CD14-positive monocyte (primary cell): ENCODE measurements at regions not wholly inside any gene's neighbourhood (a gene's known extent, or its start where the extent isn't known, plus 50 kb on each side); places are given as distances from the start of the nearest gene placed in this dataset.

Experiments
- DNase-seq, 3 donors: peaks; one replicate each; pipeline ENCODE4 v3.0.0-alpha.2; 2011 to 2022
- H2AFZ ChIP-seq: 2 replicates; pipeline ENCODE4 v1.6.0; 2012; ENCODE audit warnings: mild to moderate bottlenecking, low read depth, low read length, inconsistent platforms; ENCODE audit not compliant: insufficient read depth, poor library complexity, severe bottlenecking
- H3K27ac ChIP-seq, 2 donors: 1 replicate in 1 of 2; 2 replicates in 1 of 2; pipeline ENCODE4 v1.5.1; 2012 to 2013; ENCODE audit warnings: low read length in 2 of 2, control low read depth in 1 of 2, inconsistent platforms in 1 of 2, low read depth in 1 of 2, mild to moderate bottlenecking in 1 of 2
- H3K27me3 ChIP-seq, 2 donors: one replicate each; pipeline versions ENCODE4 v1.6.0 to v1.6.1; 2011 to 2013; ENCODE audit warnings: low read length in 2 of 2; ENCODE audit not compliant: control insufficient read depth in 2 of 2, insufficient read depth in 2 of 2
- H3K36me3 ChIP-seq, 2 donors: replicated peaks in 1 of 2; 1 replicate in 1 of 2; 2 replicates in 1 of 2; pipeline versions ENCODE4 v1.5.1 to v1.6.1; 2012 to 2013; ENCODE audit warnings: low read length in 2 of 2, control low read depth in 1 of 2, inconsistent platforms in 1 of 2, mild to moderate bottlenecking in 1 of 2; ENCODE audit not compliant: insufficient read depth in 2 of 2, control insufficient read depth in 1 of 2
- H3K4me1 ChIP-seq, 2 donors: 1 replicate in 1 of 2; 2 replicates in 1 of 2; pipeline versions ENCODE4 v1.5.1 to v1.6.1; 2012 to 2013; ENCODE audit warnings: low read length in 2 of 2, control low read depth in 1 of 2, inconsistent platforms in 1 of 2, mild to moderate bottlenecking in 1 of 2, moderate library complexity in 1 of 2; ENCODE audit not compliant: insufficient read depth in 2 of 2, control insufficient read depth in 1 of 2
- H3K4me2 ChIP-seq: replicated peaks from 2 replicates; pipeline ENCODE3; 2012; ENCODE audit warnings: low read length, moderate library complexity, mild to moderate bottlenecking; ENCODE audit not compliant: poor library complexity, severe bottlenecking; ENCODE audit errors: extremely low read depth
- H3K4me3 ChIP-seq, 3 experiments: fragments of 200-600 bp in 1 of 3; sonication (generic) in 1 of 3; replicated peaks in 1 of 3; 1 replicate in 2 of 3; 2 replicates in 1 of 3; pipeline ENCODE4 v1.5.1; 2011 to 2013; ENCODE audit warnings: low read length in 3 of 3, mild to moderate bottlenecking in 3 of 3, control low read depth in 2 of 3, low read depth in 2 of 3, inconsistent platforms in 1 of 3, moderate library complexity in 1 of 3
- H3K79me2 ChIP-seq: 2 replicates; pipeline ENCODE4 v1.6.0; 2012; ENCODE audit warnings: mild to moderate bottlenecking, control low read depth, inconsistent platforms, low read length, moderate library complexity; ENCODE audit not compliant: insufficient read depth
- H3K9ac ChIP-seq: 2 replicates; pipeline ENCODE4 v1.6.0; 2017; ENCODE audit warnings: low read length, mild to moderate bottlenecking; ENCODE audit not compliant: insufficient read depth, poor library complexity, severe bottlenecking
- H3K9me3 ChIP-seq, 2 donors: replicated peaks in 1 of 2; 1 replicate in 1 of 2; 2 replicates in 1 of 2; pipeline versions ENCODE4 v1.5.1 to v1.6.1; 2012 to 2013; ENCODE audit warnings: low read length in 2 of 2, control low read depth in 1 of 2; ENCODE audit not compliant: control insufficient read depth in 1 of 2, insufficient read depth in 1 of 2
- H4K20me1 ChIP-seq: 2 replicates; pipeline ENCODE4 v1.6.0; 2012; ENCODE audit warnings: mild to moderate bottlenecking, low read length, control low read depth, moderate library complexity; ENCODE audit not compliant: insufficient read depth
- H3K27ac Mint-ChIP-seq, 7 donors: one replicate each; pipeline ENCODE4 v1.8.0; 2020; ENCODE audit warnings: mild to moderate bottlenecking in 7 of 7, mixed read lengths in 7 of 7, moderate library complexity in 6 of 7, inconsistent platforms in 2 of 7
- H3K27me3 Mint-ChIP-seq, 3 donors: one replicate each; pipeline ENCODE4 v1.8.0; 2021 to 2022; ENCODE audit warnings: low read depth in 3 of 3, mild to moderate bottlenecking in 3 of 3, mixed read lengths in 3 of 3, moderate library complexity in 3 of 3, inconsistent platforms in 1 of 3
- H3K36me3 Mint-ChIP-seq, 2 donors: one replicate each; pipeline ENCODE4 v1.8.0; 2020; ENCODE audit warnings: mixed read lengths in 2 of 2, inconsistent platforms in 1 of 2, mild to moderate bottlenecking in 1 of 2
- H3K4me1 Mint-ChIP-seq: one replicate; pipeline ENCODE4 v1.8.0; 2020; ENCODE audit warnings: mild to moderate bottlenecking, mixed read lengths
- H3K4me3 Mint-ChIP-seq, 2 donors: one replicate each; pipeline ENCODE4 v1.8.0; 2020; ENCODE audit warnings: mild to moderate bottlenecking in 2 of 2, mixed read lengths in 2 of 2, moderate library complexity in 1 of 2
- H3K9me3 Mint-ChIP-seq, 7 donors: one replicate each; pipeline ENCODE4 v1.8.0; 2020 to 2022; ENCODE audit warnings: mixed read lengths in 7 of 7, mild to moderate bottlenecking in 6 of 7, moderate library complexity in 6 of 7, inconsistent platforms in 2 of 7
- CTCF ChIP-seq: fragments of 200-600 bp; IDR thresholded peaks from one replicate; pipeline ENCODE4 v1.8.0; 2022; ENCODE audit warnings: antibody characterized with exemption, mild to moderate bottlenecking
- WGBS: methylation state at CpG from one replicate; pipeline ENCODE4 v1.1.5; 2013; ENCODE audit warnings: missing lambda C conversion rate; ENCODE audit not compliant: insufficient coverage; 5-methylcytosine and 5-hydroxymethylcytosine counted together
- intact Hi-C, 2 donors: fragments of 100-400 bp; cut with micrococcal nuclease; formaldehyde crosslinking; loops; one replicate each; pipeline versions ENCODE4 v1.15.0 to v1.15.1; 2023

- intact Hi-C loops = no loop called here
- H3K27ac ChIP-seq = no peak overlapping the region
- no peak overlapping the region for H3K9ac ChIP-seq
- H3K27ac Mint-ChIP-seq = no peak overlapping the region
- no peak overlapping the region for H3K4me2 ChIP-seq
- DNase-seq = no peak
- TF ChIP-seq CTCF = no peak
- H3K9me3 ChIP-seq = no peaks in the 10 kb centered on the region
- WGBS = no CpG with 5 or more reads among the region's 3 CpGs
- H3K27me3 Mint-ChIP-seq = peaks cover 0 to 2% (median 0%) of the 10 kb centered on the region in 3 donors
- no peaks in the 10 kb centered on the region for H3K27me3 ChIP-seq
- H3K9me3 Mint-ChIP-seq = peaks cover 0 to 7% (median 3%) of the 10 kb centered on the region in 7 donors
- no peak overlapping the region for H2AFZ ChIP-seq
- H3K4me1 Mint-ChIP-seq = no peaks in the 10 kb centered on the region
- no peak overlapping the region for H3K4me3 Mint-ChIP-seq
- H3K36me3 Mint-ChIP-seq = no peaks in the 10 kb centered on the region
- no peaks in the 10 kb centered on the region for H3K4me1 ChIP-seq
- no peak overlapping the region for H3K4me3 ChIP-seq
- no peaks in the 10 kb centered on the region for H4K20me1 ChIP-seq
- H3K36me3 ChIP-seq = no peaks in the 10 kb centered on the region
- no peaks in the 10 kb centered on the region for H3K79me2 ChIP-seq
Observed at GRCh38 chr4:167786504-167786903, 305.8 kb upstream of the ANXA10 start.

GRCh38 chr4:167787231-167787630, 305.1 kb upstream of the ANXA10 start:
- no peak overlapping the region for H3K4me3 ChIP-seq
- Mint-ChIP-seq H3K4me3 (no peak overlapping the region), H3K27me3 (peaks cover 0 to 2% (median 0%) of the 10 kb centered on the region in 3 donors), H3K27ac (no peak overlapping the region), H3K4me1 (no peaks in the 10 kb centered on the region), H3K9me3 (peaks cover 0 to 7% (median 3%) of the 10 kb centered on the region in 7 donors), H3K36me3 (no peaks in the 10 kb centered on the region)
- H3K36me3 ChIP-seq = no peaks in the 10 kb centered on the region
- H3K9ac ChIP-seq = no peak overlapping the region
- H3K27me3 ChIP-seq = no peaks in the 10 kb centered on the region
- no peaks in the 10 kb centered on the region for H4K20me1 ChIP-seq
- H3K4me1 ChIP-seq = no peaks in the 10 kb centered on the region
- no peak for TF ChIP-seq CTCF
- no CpG with 5 or more reads among the region's 1 CpG for WGBS
- H2AFZ ChIP-seq = no peak overlapping the region
- no peak overlapping the region for H3K27ac ChIP-seq
- intact Hi-C loops = no loop called here
- H3K9me3 ChIP-seq = no peaks in the 10 kb centered on the region
- H3K4me2 ChIP-seq = no peak overlapping the region
- no peaks in the 10 kb centered on the region for H3K79me2 ChIP-seq
- DNase-seq = no peak
